CD14-positive monocyte (primary cell): ENCODE measurements at regions not wholly inside any gene's neighbourhood (a gene's known extent, or its start where the extent isn't known, plus 50 kb on each side); places are given as distances from the start of the nearest gene placed in this dataset.
"Not testable (repeated sequence)": the region's sequence is repeated elsewhere in the genome, so short reads cannot be mapped to it uniquely, and the experiment has no call there.

Experiments
- DNase-seq, 3 donors: peaks; one replicate each; pipeline ENCODE4 v3.0.0-alpha.2; 2011 to 2022
- H2AFZ ChIP-seq: 2 replicates; pipeline ENCODE4 v1.6.0; 2012; ENCODE audit warnings: mild to moderate bottlenecking, low read depth, low read length, inconsistent platforms; ENCODE audit not compliant: insufficient read depth, poor library complexity, severe bottlenecking
- H3K27ac ChIP-seq, 2 donors: 1 replicate in 1 of 2; 2 replicates in 1 of 2; pipeline ENCODE4 v1.5.1; 2012 to 2013; ENCODE audit warnings: low read length in 2 of 2, control low read depth in 1 of 2, inconsistent platforms in 1 of 2, low read depth in 1 of 2, mild to moderate bottlenecking in 1 of 2
- H3K27me3 ChIP-seq, 2 donors: one replicate each; pipeline versions ENCODE4 v1.6.0 to v1.6.1; 2011 to 2013; ENCODE audit warnings: low read length in 2 of 2; ENCODE audit not compliant: control insufficient read depth in 2 of 2, insufficient read depth in 2 of 2
- H3K36me3 ChIP-seq, 2 donors: replicated peaks in 1 of 2; 1 replicate in 1 of 2; 2 replicates in 1 of 2; pipeline versions ENCODE4 v1.5.1 to v1.6.1; 2012 to 2013; ENCODE audit warnings: low read length in 2 of 2, control low read depth in 1 of 2, inconsistent platforms in 1 of 2, mild to moderate bottlenecking in 1 of 2; ENCODE audit not compliant: insufficient read depth in 2 of 2, control insufficient read depth in 1 of 2
- H3K4me1 ChIP-seq, 2 donors: 1 replicate in 1 of 2; 2 replicates in 1 of 2; pipeline versions ENCODE4 v1.5.1 to v1.6.1; 2012 to 2013; ENCODE audit warnings: low read length in 2 of 2, control low read depth in 1 of 2, inconsistent platforms in 1 of 2, mild to moderate bottlenecking in 1 of 2, moderate library complexity in 1 of 2; ENCODE audit not compliant: insufficient read depth in 2 of 2, control insufficient read depth in 1 of 2
- H3K4me2 ChIP-seq: replicated peaks from 2 replicates; pipeline ENCODE3; 2012; ENCODE audit warnings: low read length, moderate library complexity, mild to moderate bottlenecking; ENCODE audit not compliant: poor library complexity, severe bottlenecking; ENCODE audit errors: extremely low read depth
- H3K4me3 ChIP-seq, 3 experiments: fragments of 200-600 bp in 1 of 3; sonication (generic) in 1 of 3; replicated peaks in 1 of 3; 1 replicate in 2 of 3; 2 replicates in 1 of 3; pipeline ENCODE4 v1.5.1; 2011 to 2013; ENCODE audit warnings: low read length in 3 of 3, mild to moderate bottlenecking in 3 of 3, control low read depth in 2 of 3, low read depth in 2 of 3, inconsistent platforms in 1 of 3, moderate library complexity in 1 of 3
- H3K79me2 ChIP-seq: 2 replicates; pipeline ENCODE4 v1.6.0; 2012; ENCODE audit warnings: mild to moderate bottlenecking, control low read depth, inconsistent platforms, low read length, moderate library complexity; ENCODE audit not compliant: insufficient read depth
- H3K9ac ChIP-seq: 2 replicates; pipeline ENCODE4 v1.6.0; 2017; ENCODE audit warnings: low read length, mild to moderate bottlenecking; ENCODE audit not compliant: insufficient read depth, poor library complexity, severe bottlenecking
- H3K9me3 ChIP-seq, 2 donors: replicated peaks in 1 of 2; 1 replicate in 1 of 2; 2 replicates in 1 of 2; pipeline versions ENCODE4 v1.5.1 to v1.6.1; 2012 to 2013; ENCODE audit warnings: low read length in 2 of 2, control low read depth in 1 of 2; ENCODE audit not compliant: control insufficient read depth in 1 of 2, insufficient read depth in 1 of 2
- H4K20me1 ChIP-seq: 2 replicates; pipeline ENCODE4 v1.6.0; 2012; ENCODE audit warnings: mild to moderate bottlenecking, low read length, control low read depth, moderate library complexity; ENCODE audit not compliant: insufficient read depth
- H3K27ac Mint-ChIP-seq, 7 donors: one replicate each; pipeline ENCODE4 v1.8.0; 2020; ENCODE audit warnings: mild to moderate bottlenecking in 7 of 7, mixed read lengths in 7 of 7, moderate library complexity in 6 of 7, inconsistent platforms in 2 of 7
- H3K27me3 Mint-ChIP-seq, 3 donors: one replicate each; pipeline ENCODE4 v1.8.0; 2021 to 2022; ENCODE audit warnings: low read depth in 3 of 3, mild to moderate bottlenecking in 3 of 3, mixed read lengths in 3 of 3, moderate library complexity in 3 of 3, inconsistent platforms in 1 of 3
- H3K36me3 Mint-ChIP-seq, 2 donors: one replicate each; pipeline ENCODE4 v1.8.0; 2020; ENCODE audit warnings: mixed read lengths in 2 of 2, inconsistent platforms in 1 of 2, mild to moderate bottlenecking in 1 of 2
- H3K4me1 Mint-ChIP-seq: one replicate; pipeline ENCODE4 v1.8.0; 2020; ENCODE audit warnings: mild to moderate bottlenecking, mixed read lengths
- H3K4me3 Mint-ChIP-seq, 2 donors: one replicate each; pipeline ENCODE4 v1.8.0; 2020; ENCODE audit warnings: mild to moderate bottlenecking in 2 of 2, mixed read lengths in 2 of 2, moderate library complexity in 1 of 2
- H3K9me3 Mint-ChIP-seq, 7 donors: one replicate each; pipeline ENCODE4 v1.8.0; 2020 to 2022; ENCODE audit warnings: mixed read lengths in 7 of 7, mild to moderate bottlenecking in 6 of 7, moderate library complexity in 6 of 7, inconsistent platforms in 2 of 7
- CTCF ChIP-seq: fragments of 200-600 bp; IDR thresholded peaks from one replicate; pipeline ENCODE4 v1.8.0; 2022; ENCODE audit warnings: antibody characterized with exemption, mild to moderate bottlenecking
- WGBS: methylation state at CpG from one replicate; pipeline ENCODE4 v1.1.5; 2013; ENCODE audit warnings: missing lambda C conversion rate; ENCODE audit not compliant: insufficient coverage; 5-methylcytosine and 5-hydroxymethylcytosine counted together
- intact Hi-C, 2 donors: fragments of 100-400 bp; cut with micrococcal nuclease; formaldehyde crosslinking; loops; one replicate each; pipeline versions ENCODE4 v1.15.0 to v1.15.1; 2023

GRCh38 chr13:63749857-63750256 is 2334.2 kb upstream of the PCDH20 start:
- H3K9ac ChIP-seq, H4K20me1 ChIP-seq, H3K27ac ChIP-seq, H3K4me3 Mint-ChIP-seq, H3K9me3 ChIP-seq, H3K36me3 ChIP-seq, H3K79me2 ChIP-seq, H3K27me3 Mint-ChIP-seq, H2AFZ ChIP-seq, DNase-seq, H3K4me2 ChIP-seq, H3K4me1 ChIP-seq, intact Hi-C loops, H3K4me3 ChIP-seq, H3K4me1 Mint-ChIP-seq, H3K27ac Mint-ChIP-seq, H3K9me3 Mint-ChIP-seq, H3K27me3 ChIP-seq, H3K36me3 Mint-ChIP-seq: not testable (repeated sequence)
- WGBS: no CpG with 5 or more reads among the region's 2 CpGs

GRCh38 chr13:63741814-63742101 is 2326.1 kb upstream of the PCDH20 start:
- peaks cover 7 to 36% (median 18%) of the 10 kb centered on the region in 7 donors for H3K9me3 Mint-ChIP-seq
- H3K27me3 ChIP-seq, H3K4me2 ChIP-seq, H3K4me1 Mint-ChIP-seq, H4K20me1 ChIP-seq, H3K79me2 ChIP-seq, H3K4me3 ChIP-seq, H3K27me3 Mint-ChIP-seq, H3K9ac ChIP-seq, H3K36me3 ChIP-seq, H3K4me3 Mint-ChIP-seq, H2AFZ ChIP-seq, DNase-seq, intact Hi-C loops, H3K27ac ChIP-seq, H3K4me1 ChIP-seq, H3K27ac Mint-ChIP-seq, H3K36me3 Mint-ChIP-seq: not testable (repeated sequence)
- H3K9me3 ChIP-seq: peaks cover 22 to 48% of the 10 kb centered on the region in 2 donors
- WGBS: 87% methylated on average over 6 of the region's 19 CpGs

- no peak overlapping the region for H3K27ac ChIP-seq
- H3K27me3 ChIP-seq: no peaks in the 10 kb centered on the region
- H2AFZ ChIP-seq: no peak overlapping the region
- TF ChIP-seq CTCF: no peak
- 95% methylated on average over 4 of the region's 36 CpGs for WGBS
- intact Hi-C loops: no loop called here
- Mint-ChIP-seq H3K4me3 (no peak overlapping the region), H3K4me1 (no peaks in the 10 kb centered on the region), H3K27ac (no peak overlapping the region), H3K36me3 (no peaks in the 10 kb centered on the region), H3K9me3 (peaks cover 7 to 36% (median 18%) of the 10 kb centered on the region in 7 donors), H3K27me3 (no peaks in the 10 kb centered on the region)
- H3K79me2 ChIP-seq: no peaks in the 10 kb centered on the region
- no peaks in the 10 kb centered on the region for H3K36me3 ChIP-seq
- no peak overlapping the region for H3K9ac ChIP-seq
- H3K4me2 ChIP-seq: no peak overlapping the region
- peaks cover 22 to 48% of the 10 kb centered on the region in 2 donors for H3K9me3 ChIP-seq
- no peak overlapping the region for H3K4me3 ChIP-seq
- no peak for DNase-seq
- no peaks in the 10 kb centered on the region for H3K4me1 ChIP-seq
- no peaks in the 10 kb centered on the region for H4K20me1 ChIP-seq
Observed at GRCh38 chr13:63741029-63741813, 2325.6 kb upstream of the PCDH20 start.

- 96% methylated on average over 10 of the region's 23 CpGs for WGBS
- H3K27ac Mint-ChIP-seq, H3K4me3 Mint-ChIP-seq, intact Hi-C loops, H3K27me3 Mint-ChIP-seq, H3K27me3 ChIP-seq, H3K4me3 ChIP-seq, H3K4me2 ChIP-seq, H3K9ac ChIP-seq, H3K36me3 ChIP-seq, H4K20me1 ChIP-seq, H3K4me1 ChIP-seq, H3K27ac ChIP-seq, H2AFZ ChIP-seq, DNase-seq, H3K79me2 ChIP-seq, H3K36me3 Mint-ChIP-seq, H3K4me1 Mint-ChIP-seq: not testable (repeated sequence)
- H3K9me3 ChIP-seq: peaks cover 22 to 48% of the 10 kb centered on the region in 2 donors
- H3K9me3 Mint-ChIP-seq: peaks cover 7 to 36% (median 18%) of the 10 kb centered on the region in 7 donors
Observed at GRCh38 chr13:63739112-63739735, 2323.6 kb upstream of the PCDH20 start.
